Panc1 (cell line): ENCODE measurements at regions not wholly inside any gene's neighbourhood (a gene's known extent, or its start where the extent isn't known, plus 50 kb on each side); places are given as distances from the start of the nearest gene placed in this dataset.

ENCODE experiments used
- ATAC-seq: fragments of 200-7000 bp; cut with Tn5 transposase; 2 replicates; pipeline ENCODE4 v1.9.1; 2020; ENCODE audit warnings: mild to moderate bottlenecking, moderate library complexity
- BruUV-seq: library from RNA; stranded (reverse); fragments of 400-500 nt; replicated peaks from 2 replicates; lab custom pipeline; 2021; lab: Mats Ljungman, UMichigan
- CTCF ChIA-PET: fragments of 300-600 bp; sonication (Branson Sonifier 250); formaldehyde crosslinking; loops from one replicate; lab custom pipeline; 2022; ENCODE audit warnings: antibody characterized with exemption; lab: Charles Lee
- POLR2A ChIA-PET: fragments of 300-600 bp; sonication (Branson Sonifier 250); formaldehyde crosslinking; loops from one replicate; lab custom pipeline; 2022; ENCODE audit warnings: antibody characterized with exemption; lab: Charles Lee
- DNase-seq: peaks from one replicate; pipeline ENCODE4 v3.0.0-alpha.2; 2010; ENCODE audit warnings: low read depth, low spot score
- H3K27ac ChIP-seq: 2 replicates; pipeline ENCODE4 v1.5.1; 2011; ENCODE audit warnings: mild to moderate bottlenecking, low read length, inconsistent platforms
- H3K27me3 ChIP-seq: fragments of 200-500 bp; sonication (Bioruptor generic); 2 replicates; pipeline ENCODE4 v1.6.0; 2014; ENCODE audit warnings: low read length, inconsistent platforms; ENCODE audit not compliant: control insufficient read depth, insufficient read depth
- H3K36me3 ChIP-seq: fragments of 200-500 bp; sonication (Bioruptor generic); 2 replicates; pipeline ENCODE4 v1.5.1; 2014; ENCODE audit warnings: inconsistent platforms, mild to moderate bottlenecking, low read length, moderate library complexity; ENCODE audit not compliant: control insufficient read depth, insufficient read depth
- H3K4me1 ChIP-seq: 2 replicates; pipeline ENCODE4 v1.5.1; 2011; ENCODE audit warnings: inconsistent platforms, mild to moderate bottlenecking, low read length, moderate library complexity; ENCODE audit not compliant: control insufficient read depth, insufficient read depth
- H3K4me3 ChIP-seq, 2 experiments: 2 replicates each; pipeline ENCODE4 v1.5.1; 2011 to 2012; ENCODE audit warnings: low read depth in 2 of 2, low read length in 2 of 2, mild to moderate bottlenecking in 2 of 2, inconsistent platforms in 1 of 2, moderate library complexity in 1 of 2
- H3K9me3 ChIP-seq: fragments of 200-500 bp; sonication (Bioruptor generic); 2 replicates; pipeline ENCODE4 v1.5.1; 2014; ENCODE audit warnings: low read depth, mild to moderate bottlenecking, inconsistent platforms, low read length, moderate library complexity; ENCODE audit not compliant: control insufficient read depth, insufficient read depth
- CTCF ChIP-seq: fragments of 450-650 bp; IDR thresholded peaks from 2 replicates; pipeline ENCODE4 v1.5.1; 2017; ENCODE audit warnings: mild to moderate bottlenecking
- POLR2AphosphoS5 ChIP-seq: IDR thresholded peaks from 2 replicates; pipeline ENCODE4 v1.6.1; 2012; ENCODE audit warnings: mild to moderate bottlenecking, low read depth, low read length, moderate library complexity
- REST ChIP-seq, 2 experiments: IDR thresholded peaks; 2 replicates each; pipeline ENCODE4 v1.6.1; 2011 to 2012; ENCODE audit warnings: low read depth in 2 of 2, control low read depth in 1 of 2, low read length in 1 of 2, mild to moderate bottlenecking in 1 of 2, moderate library complexity in 1 of 2; ENCODE audit not compliant: insufficient read depth in 1 of 2
- SIN3A ChIP-seq: IDR thresholded peaks from 2 replicates; pipeline ENCODE4 v1.6.1; 2012; ENCODE audit warnings: low read depth, mild to moderate bottlenecking, low read length, moderate library complexity, borderline replicate concordance; ENCODE audit not compliant: insufficient read depth
- TCF7L2 ChIP-seq: IDR thresholded peaks from 2 replicates; pipeline ENCODE4 v1.6.1; 2011; ENCODE audit warnings: mild to moderate bottlenecking, low read depth, low read length, inconsistent platforms
- in situ Hi-C: cut with HindIII; loops from 2 replicates; pipeline ENCODE4 v1.10.0; 2016; ENCODE audit warnings: low sequenced_read_pairs, low pct_unique_long_range_greater_than_20kb
- intact Hi-C: fragments of 100-400 bp; cut with micrococcal nuclease; formaldehyde crosslinking; loops from one replicate; pipeline ENCODE4 v1.10.0; 2022; ENCODE audit not compliant: unreplicated experiment

GRCh38 chr11:12585861-12586260 is 88.4 kb upstream of the TEAD1 start:
- DNase-seq (no peak), ATAC-seq (no peak)
- no peak overlapping the region for H3K4me3 ChIP-seq
- no peak overlapping the region for H3K27ac ChIP-seq
- no TSS peak for BruUV-seq
- intact Hi-C loops (no loop called here), in situ Hi-C loops (no loop called here)
- no peaks in the 10 kb centered on the region; the same call in 1 of the 2 replicates for H3K27me3 ChIP-seq
- POLR2A ChIA-PET = no interaction called here
- H3K4me1 ChIP-seq = peaks cover 5% of the 10 kb centered on the region; the same call in 1 of the 2 replicates
- CTCF ChIA-PET = no interaction called here
- TF ChIP-seq POLR2AphosphoS5 = no peak
- no peak for TF ChIP-seq TCF7L2
- TF ChIP-seq SIN3A = no peak
- TF ChIP-seq CTCF = no peak
- TF ChIP-seq REST (IDR thresholded peaks at IDR 0.05; ENCODE audit: insufficient read depth in 1 of 2, low read depth in 2 of 2, low read length in 1 of 2) = no peak
- no peaks in the 10 kb centered on the region for H3K36me3 ChIP-seq
- H3K9me3 ChIP-seq = no peaks in the 10 kb centered on the region

GRCh38 chr11:12587333-12587991 is 86.8 kb upstream of the TEAD1 start:
- DNase-seq (no peak), ATAC-seq (peak; percentile 82)
- Histone ChIP-seq H3K4me1 (peaks cover 5% of the 10 kb centered on the region; the same call in 1 of the 2 replicates), H3K4me3 (no peak overlapping the region), H3K27me3 (no peaks in the 10 kb centered on the region; the same call in 1 of the 2 replicates), H3K9me3 (no peaks in the 10 kb centered on the region), H3K36me3 (no peaks in the 10 kb centered on the region), H3K27ac (no peak overlapping the region)
- ChIA-PET POLR2A (interaction anchor here (0.6 kb wide), 1 partner anchor 137 kb away, joined by 3 read pairs; no protein-coding TSS in a partner anchor), CTCF (interaction anchor here (0.6 kb wide), 1 partner anchor 244 kb away, joined by 7 read pairs; no protein-coding TSS in a partner anchor)
- TF ChIP-seq POLR2AphosphoS5 = no peak
- no peak for TF ChIP-seq TCF7L2
- TF ChIP-seq REST (IDR thresholded peaks at IDR 0.05; ENCODE audit: insufficient read depth in 1 of 2, low read depth in 2 of 2, low read length in 1 of 2) = no peak
- no peak for TF ChIP-seq CTCF
- no peak for TF ChIP-seq SIN3A
- intact Hi-C loops (no loop called here), in situ Hi-C loops (no loop called here)
- BruUV-seq = no TSS peak
